WERI-Rb-1 (cell line): ENCODE measurements at regions not wholly inside any gene's neighbourhood (a gene's known extent, or its start where the extent isn't known, plus 50 kb on each side); places are given as distances from the start of the nearest gene placed in this dataset.

Source experiments
- DNase-seq: peaks from one replicate; pipeline ENCODE4 v3.0.0-alpha.2; 2020
- H3K27ac ChIP-seq: fragments of 250-450 bp; sonication (Bioruptor Pico); 2 replicates; pipeline ENCODE4 v1.5.1; 2020; ENCODE audit warnings: mild to moderate bottlenecking, moderate library complexity
- H3K27me3 ChIP-seq: fragments of 250-450 bp; sonication (Bioruptor Pico); 2 replicates; pipeline ENCODE4 v1.5.1; 2021; ENCODE audit warnings: mild to moderate bottlenecking, low read depth, moderate library complexity; ENCODE audit not compliant: insufficient read depth, severe bottlenecking
- H3K36me3 ChIP-seq: fragments of 250-450 bp; sonication (Bioruptor Pico); 2 replicates; pipeline ENCODE4 v1.5.1; 2020; ENCODE audit warnings: mild to moderate bottlenecking, moderate library complexity
- H3K4me3 ChIP-seq: 2 replicates; pipeline ENCODE4 v1.5.1; 2011; ENCODE audit warnings: low read depth, mild to moderate bottlenecking, control low read depth, low read length
- H3K9me3 ChIP-seq: fragments of 250-450 bp; sonication (Bioruptor Pico); 2 replicates; pipeline ENCODE4 v1.5.1; 2021; ENCODE audit warnings: mild to moderate bottlenecking, moderate library complexity; ENCODE audit not compliant: severe bottlenecking
- TF ChIP-seq, protein P1 (sequence below): IDR thresholded peaks from 2 replicates; pipeline ENCODE4 v1.5.1; 2011; ENCODE audit warnings: low read depth, mild to moderate bottlenecking, control low read depth, inconsistent platforms, low read length

- Histone ChIP-seq H3K4me3 (no peak overlapping the region), H3K27ac (no peak overlapping the region), H3K27me3 (no peaks in the 10 kb centered on the region), H3K36me3 (no peaks in the 10 kb centered on the region), H3K9me3 (no peaks in the 10 kb centered on the region)
- peak; percentile 44 for DNase-seq
- TF ChIP-seq, protein P1, sequence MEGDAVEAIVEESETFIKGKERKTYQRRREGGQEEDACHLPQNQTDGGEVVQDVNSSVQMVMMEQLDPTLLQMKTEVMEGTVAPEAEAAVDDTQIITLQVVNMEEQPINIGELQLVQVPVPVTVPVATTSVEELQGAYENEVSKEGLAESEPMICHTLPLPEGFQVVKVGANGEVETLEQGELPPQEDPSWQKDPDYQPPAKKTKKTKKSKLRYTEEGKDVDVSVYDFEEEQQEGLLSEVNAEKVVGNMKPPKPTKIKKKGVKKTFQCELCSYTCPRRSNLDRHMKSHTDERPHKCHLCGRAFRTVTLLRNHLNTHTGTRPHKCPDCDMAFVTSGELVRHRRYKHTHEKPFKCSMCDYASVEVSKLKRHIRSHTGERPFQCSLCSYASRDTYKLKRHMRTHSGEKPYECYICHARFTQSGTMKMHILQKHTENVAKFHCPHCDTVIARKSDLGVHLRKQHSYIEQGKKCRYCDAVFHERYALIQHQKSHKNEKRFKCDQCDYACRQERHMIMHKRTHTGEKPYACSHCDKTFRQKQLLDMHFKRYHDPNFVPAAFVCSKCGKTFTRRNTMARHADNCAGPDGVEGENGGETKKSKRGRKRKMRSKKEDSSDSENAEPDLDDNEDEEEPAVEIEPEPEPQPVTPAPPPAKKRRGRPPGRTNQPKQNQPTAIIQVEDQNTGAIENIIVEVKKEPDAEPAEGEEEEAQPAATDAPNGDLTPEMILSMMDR: no peak
Measured at GRCh38 chr10:105952153-105952552, 1212.4 kb downstream of the SORCS1 start.

GRCh38 chr10:105950410-105950809, 1214.1 kb downstream of the SORCS1 start:
- Histone ChIP-seq H3K9me3 (no peaks in the 10 kb centered on the region), H3K36me3 (no peaks in the 10 kb centered on the region), H3K27me3 (no peaks in the 10 kb centered on the region), H3K27ac (no peak overlapping the region), H3K4me3 (no peak overlapping the region)
- DNase-seq: peak; percentile 53
- TF ChIP-seq, protein P1: peak; percentile 60

DNA sequence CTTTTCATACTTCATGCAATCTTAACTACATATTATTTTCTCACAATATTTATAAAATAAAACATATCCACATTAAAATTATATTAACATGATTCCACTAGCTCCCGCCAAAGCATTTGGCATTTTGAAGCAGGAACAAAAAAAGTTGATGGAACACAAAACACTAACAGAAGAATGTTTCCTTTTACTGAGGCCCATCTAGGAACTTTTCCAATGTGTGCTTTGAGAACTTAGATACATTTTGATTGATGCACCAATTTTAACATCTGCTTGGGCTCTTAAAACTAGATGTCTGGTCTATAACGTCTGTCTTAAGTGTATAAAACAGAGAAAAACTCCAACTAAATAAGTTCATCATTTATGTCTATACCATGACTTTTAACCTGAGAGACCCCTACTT, 1214.8 kb downstream of the SORCS1 start:
- Histone ChIP-seq H3K4me3 (no peak overlapping the region), H3K9me3 (no peaks in the 10 kb centered on the region), H3K27ac (no peak overlapping the region), H3K27me3 (no peaks in the 10 kb centered on the region), H3K36me3 (no peaks in the 10 kb centered on the region)
- TF ChIP-seq, protein P1: no peak
- no peak for DNase-seq

- H3K27me3 ChIP-seq: no peaks in the 10 kb centered on the region
- H3K4me3 ChIP-seq: no peak overlapping the region
- DNase-seq: no peak
- H3K9me3 ChIP-seq: no peaks in the 10 kb centered on the region
- H3K27ac ChIP-seq: no peak overlapping the region
- TF ChIP-seq, protein P1: no peak
- no peaks in the 10 kb centered on the region for H3K36me3 ChIP-seq
Measured at GRCh38 chr10:105925045-105925785, 1239.3 kb downstream of the SORCS1 start.

DNA sequence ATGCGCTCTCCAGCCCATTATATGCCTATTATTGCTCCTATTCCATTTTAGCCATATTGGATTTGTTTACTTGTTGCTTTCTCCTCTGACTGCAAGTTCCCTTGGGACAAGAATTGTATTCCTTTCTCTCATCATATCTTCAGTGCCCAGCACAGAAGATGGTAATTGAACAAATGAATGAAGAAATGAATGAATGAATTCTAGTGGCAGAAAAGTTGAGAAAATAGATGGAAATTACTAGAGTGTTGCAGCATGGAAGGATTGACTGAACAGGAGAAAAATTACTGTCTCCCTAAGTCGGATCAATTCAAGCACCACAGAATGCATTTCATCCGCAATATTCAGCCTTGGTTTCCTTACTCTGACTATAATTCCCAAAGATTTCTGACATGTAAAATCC, 1243.2 kb downstream of the SORCS1 start:
- Histone ChIP-seq H3K9me3 (no peaks in the 10 kb centered on the region), H3K36me3 (no peaks in the 10 kb centered on the region), H3K27me3 (no peaks in the 10 kb centered on the region), H3K27ac (no peak overlapping the region), H3K4me3 (no peak overlapping the region)
- no peak for DNase-seq
- TF ChIP-seq, protein P1: no peak

GRCh38 chr10:105914432-105914831, 1250.1 kb downstream of the SORCS1 start:
- Histone ChIP-seq H3K9me3 (no peaks in the 10 kb centered on the region), H3K36me3 (no peaks in the 10 kb centered on the region), H3K4me3 (no peak overlapping the region), H3K27me3 (no peaks in the 10 kb centered on the region), H3K27ac (no peak overlapping the region)
- TF ChIP-seq, protein P1: no peak
- no peak for DNase-seq
